Kidney (tissue), 13 donors: ENCODE measurements at regions not wholly inside any gene's neighbourhood (a gene's known extent, or its start where the extent isn't known, plus 50 kb on each side); places are given as distances from the start of the nearest gene placed in this dataset.
A peak's percentile ranks its signal among the peaks of the same experiment; 100 is the strongest.
"Not testable (repeated sequence)": the region's sequence is repeated elsewhere in the genome, so short reads cannot be mapped to it uniquely, and the experiment has no call there.

Source experiments
- DNase-seq, 5 donors: peaks; one replicate each; pipeline ENCODE4 v3.0.0-alpha.2; 2013 to 2020
- FAIRE-seq: peaks from 2 replicates; lab custom pipeline; 2012; peaks lifted over from hg19 to GRCh38; lab: Jason Lieb, UNC
- H3K27ac ChIP-seq, 2 donors: one replicate each; pipeline ENCODE4 v1.7.0; 2013; ENCODE audit warnings: low read depth in 2 of 2, low read length in 2 of 2, inconsistent platforms in 1 of 2
- H3K27me3 ChIP-seq: one replicate; pipeline ENCODE4 v1.7.1; 2013; ENCODE audit warnings: low read length, inconsistent platforms; ENCODE audit not compliant: control insufficient read depth, insufficient read depth
- H3K36me3 ChIP-seq, 3 donors: one replicate each; pipeline versions ENCODE4 v1.7.0 to v1.7.1; 2013; ENCODE audit warnings: low read length in 3 of 3, control low read depth in 1 of 3, inconsistent platforms in 1 of 3; ENCODE audit not compliant: insufficient read depth in 3 of 3, control insufficient read depth in 2 of 3
- H3K4me1 ChIP-seq, 3 donors: one replicate each; pipeline versions ENCODE4 v1.7.0 to v1.7.1; 2013; ENCODE audit warnings: low read length in 3 of 3, inconsistent platforms in 1 of 3, low read depth in 1 of 3; ENCODE audit not compliant: control insufficient read depth in 2 of 3, insufficient read depth in 2 of 3
- H3K4me3 ChIP-seq, 3 donors: one replicate each; pipeline versions ENCODE4 v1.7.0 to v1.8.1; 2013; ENCODE audit warnings: low read length in 3 of 3, control low read depth in 1 of 3, inconsistent platforms in 1 of 3
- H3K9ac ChIP-seq, 3 donors: one replicate each; pipeline versions ENCODE4 v1.7.0 to v1.7.1; 2013; ENCODE audit warnings: low read length in 3 of 3, control low read depth in 1 of 3, inconsistent platforms in 1 of 3
- H3K9me3 ChIP-seq, 3 donors: one replicate each; pipeline versions ENCODE4 v1.7.0 to v1.7.1; 2013; ENCODE audit warnings: low read length in 3 of 3, control low read depth in 1 of 3, inconsistent platforms in 1 of 3; ENCODE audit not compliant: control insufficient read depth in 2 of 3, insufficient read depth in 1 of 3
- CTCF ChIP-seq: IDR thresholded peaks from 3 replicates; pipeline ENCODE4 v1.5.1; 2012; ENCODE audit warnings: mild to moderate bottlenecking, moderate library complexity, borderline replicate concordance; ENCODE audit not compliant: insufficient read depth; ENCODE audit errors: extremely low read depth
- intact Hi-C: fragments of 100-400 bp; cut with DNase I; formaldehyde crosslinking; loops from one replicate; pipeline ENCODE4 v1.11.1; 2022
- donor health status: control.
- donor health status: control.
- donor health status: control.
- donor health status: control.
- donor health status: control.
- donor health status: DM: yes; HTN: yes; CAD: no.
- donor health status: Normal renal cell carcinoma (clear cell type).

DNA sequence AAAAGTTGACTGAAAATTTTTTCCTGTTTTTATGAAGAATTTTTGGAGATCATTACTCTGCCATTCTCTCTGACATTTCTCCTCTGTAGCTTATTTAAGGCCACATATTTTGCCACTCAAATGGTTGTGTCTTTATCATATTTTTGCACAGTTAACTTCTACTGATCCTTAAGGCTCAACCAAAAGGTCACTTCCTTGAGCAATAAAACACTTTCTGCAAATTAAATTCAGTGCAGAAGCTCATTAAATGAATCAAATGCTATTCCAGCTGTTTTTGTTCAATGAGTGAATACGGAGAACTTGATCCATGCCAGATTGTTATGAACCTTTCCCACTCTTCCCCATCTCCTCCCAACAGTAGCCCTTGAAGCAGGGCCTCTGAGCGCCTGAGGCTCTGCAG, 93.8 kb upstream of the EPB41L4A start:
- DNase-seq (peak in 2 of 5 donors; percentile 79 to 90), FAIRE-seq (no peak)
- Histone ChIP-seq H3K4me1 (no peaks in the 10 kb centered on the region), H3K36me3 (no peaks in the 10 kb centered on the region), H3K9ac (no peak overlapping the region), H3K27ac (no peak overlapping the region), H3K27me3 (no peaks in the 10 kb centered on the region), H3K9me3 (peaks cover 0 to 11% (median 0%) of the 10 kb centered on the region in 3 donors), H3K4me3 (no peak overlapping the region)
- intact Hi-C loops, result no loop called here
- no peak for TF ChIP-seq CTCF

GRCh38 chr5:112514111-112514510, 95.0 kb upstream of the EPB41L4A start:
- no peaks in the 10 kb centered on the region for H3K36me3 ChIP-seq
- no peaks in the 10 kb centered on the region for H3K27me3 ChIP-seq
- peaks cover 0 to 11% (median 0%) of the 10 kb centered on the region in 3 donors for H3K9me3 ChIP-seq
- TF ChIP-seq CTCF, result no peak
- no peaks in the 10 kb centered on the region for H3K4me1 ChIP-seq
- no peak overlapping the region for H3K9ac ChIP-seq
- intact Hi-C loops, result no loop called here
- H3K4me3 ChIP-seq, result no peak overlapping the region
- no peak overlapping the region for H3K27ac ChIP-seq
- FAIRE-seq, result no peak
- no peak for DNase-seq

- H3K36me3 ChIP-seq, H3K9me3 ChIP-seq, DNase-seq, H3K4me3 ChIP-seq, H3K9ac ChIP-seq, H3K4me1 ChIP-seq, FAIRE-seq, H3K27ac ChIP-seq, intact Hi-C loops, H3K27me3 ChIP-seq: not testable (repeated sequence)
These were observed 101.4 kb upstream of the EPB41L4A start for GRCh38 chr5:112520474-112520873.

DNA sequence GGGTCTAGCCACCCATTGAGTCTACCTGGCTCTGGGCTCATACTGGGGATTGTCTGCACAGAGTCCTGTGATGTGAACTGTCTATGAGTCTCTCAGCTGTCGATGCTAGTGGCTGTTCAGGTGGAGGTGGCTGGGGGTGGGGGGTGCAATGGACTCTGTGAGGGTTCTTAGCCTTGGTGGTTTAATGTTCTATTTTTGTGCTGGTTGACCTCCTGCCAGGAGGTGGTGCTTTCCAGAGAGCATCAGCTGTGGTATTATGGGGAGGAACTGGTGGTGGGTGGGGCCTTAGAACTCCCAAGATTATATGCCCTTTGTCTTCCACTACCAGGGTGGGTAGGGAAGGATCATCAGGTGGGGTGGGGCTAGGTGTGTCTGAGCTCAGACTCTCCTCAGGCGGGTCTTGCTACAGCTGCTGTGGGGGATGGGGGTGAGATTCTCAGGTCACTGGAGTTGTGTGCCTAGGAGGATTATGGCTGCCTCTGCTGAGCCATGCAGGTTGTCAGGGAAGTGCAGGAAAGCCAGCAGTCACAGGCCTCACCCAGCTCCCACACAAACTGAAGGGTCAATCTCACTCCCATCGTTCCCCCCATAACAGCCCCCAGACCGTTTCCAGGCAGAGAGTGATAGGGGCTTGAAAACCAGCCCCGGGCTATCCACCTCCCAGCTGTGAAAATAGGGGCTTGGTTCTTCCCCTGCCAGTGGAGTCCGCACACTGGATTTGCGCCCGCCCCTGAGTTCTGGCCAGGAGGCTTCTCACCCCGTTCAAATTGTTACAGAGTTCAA, 104.0 kb upstream of the EPB41L4A start:
- H3K27me3 ChIP-seq, H3K27ac ChIP-seq, H3K9me3 ChIP-seq, intact Hi-C loops, H3K9ac ChIP-seq, FAIRE-seq, H3K36me3 ChIP-seq, H3K4me1 ChIP-seq, H3K4me3 ChIP-seq, DNase-seq: not testable (repeated sequence)

- FAIRE-seq, H3K27ac ChIP-seq, H3K36me3 ChIP-seq, H3K4me1 ChIP-seq, intact Hi-C loops, DNase-seq, H3K9ac ChIP-seq, H3K27me3 ChIP-seq, H3K4me3 ChIP-seq, H3K9me3 ChIP-seq: not testable (repeated sequence)
These were observed 104.7 kb upstream of the EPB41L4A start for GRCh38 chr5:112523674-112524263.
